Gastrocnemius medialis (tissue), 4 donors: ENCODE measurements at regions not wholly inside any gene's neighbourhood (a gene's known extent, or its start where the extent isn't known, plus 50 kb on each side); places are given as distances from the start of the nearest gene placed in this dataset.
"Not testable (repeated sequence)": the region's sequence is repeated elsewhere in the genome, so short reads cannot be mapped to it uniquely, and the experiment has no call there.

Experiments
- ATAC-seq, 2 donors: fragments of 150-250 bp; one replicate each; pipeline ENCODE4 v1.9.1; 2016
- DNase-seq, 2 donors: peaks; one replicate each; pipeline ENCODE4 v3.0.0-alpha.2; 2019
- H3K27ac ChIP-seq, 4 donors: fragments of 200-600 bp; sonication (generic); 1 replicate in 1 of 4; 2 replicates in 3 of 4; pipeline ENCODE4 v1.5.1; 2016 to 2018; ENCODE audit warnings: mild to moderate bottlenecking in 2 of 4, moderate library complexity in 1 of 4
- H3K27me3 ChIP-seq, 3 donors: fragments of 200-600 bp; sonication (generic) in 2 of 3; 1 replicate in 1 of 3; 2 replicates in 2 of 3; pipeline versions ENCODE4 v1.5.1 to v1.6.0; 2016 to 2019; ENCODE audit warnings: mild to moderate bottlenecking in 1 of 3, moderate library complexity in 1 of 3
- H3K36me3 ChIP-seq, 2 donors: fragments of 200-600 bp; sonication (generic) in 1 of 2; one replicate each; pipeline ENCODE4 v1.5.1; 2017 to 2018
- H3K4me1 ChIP-seq, 2 donors: fragments of 200-600 bp; sonication (generic) in 1 of 2; one replicate each; pipeline ENCODE4 v1.5.1; 2016 to 2017; ENCODE audit warnings: mild to moderate bottlenecking in 2 of 2
- H3K4me3 ChIP-seq, 4 donors: fragments of 200-600 bp; sonication (generic) in 3 of 4; 1 replicate in 1 of 4; 2 replicates in 3 of 4; pipeline ENCODE4 v1.5.1; 2016 to 2019; ENCODE audit warnings: mild to moderate bottlenecking in 2 of 4
- H3K9me3 ChIP-seq, 3 donors: fragments of 200-600 bp; sonication (generic) in 2 of 3; 1 replicate in 1 of 3; 2 replicates in 2 of 3; pipeline ENCODE4 v1.5.1; 2016 to 2019
- CTCF ChIP-seq, 5 experiments: fragments of 450-650 bp in 3 of 5; fragments of 200-600 bp in 2 of 5; sonication (generic) in 2 of 5; IDR thresholded peaks in 4 of 5; conservative IDR thresholded peaks in 1 of 5; 1 replicate in 4 of 5; 2 replicates in 1 of 5; pipeline ENCODE4 v1.5.1; 2016 to 2019; ENCODE audit warnings: antibody characterized with exemption in 5 of 5, mild to moderate bottlenecking in 3 of 5, moderate library complexity in 3 of 5
- POLR2A ChIP-seq, 2 donors: fragments of 450-650 bp; IDR thresholded peaks; one replicate each; pipeline ENCODE4 v1.6.1; 2017; ENCODE audit warnings: antibody characterized with exemption in 2 of 2, mild to moderate bottlenecking in 2 of 2, moderate library complexity in 2 of 2
- in situ Hi-C, 4 donors: fragments of 200-750 bp; cut with MboI; loops; one replicate each; pipeline versions ENCODE4 v1.15.0 to v1.8.0; 2017; ENCODE audit warnings: low sequenced_read_pairs in 4 of 4
- intact Hi-C: fragments of 100-400 bp; cut with DNase I; formaldehyde crosslinking; loops from one replicate; pipeline ENCODE4 v1.15.1; 2023; ENCODE audit warnings: low total_unique reads

GRCh38 chr11:39327302-39327701 is 2132.2 kb downstream of the LRRC4C start:
- Histone ChIP-seq H3K27me3 (no peaks in the 10 kb centered on the region), H3K9me3 (no peaks in the 10 kb centered on the region), H3K4me3 (no peak overlapping the region), H3K27ac (no peak overlapping the region), H3K4me1 (no peaks in the 10 kb centered on the region), H3K36me3 (no peaks in the 10 kb centered on the region)
- intact Hi-C loops = no loop called here
- ATAC-seq = no peak
- TF ChIP-seq CTCF (IDR thresholded peaks at IDR 0.05 in 4 of 5, conservative IDR thresholded peaks at IDR 0.05 in 1 of 5) (no peak), POLR2A (IDR thresholded peaks at IDR 0.05) (no peak)
- in situ Hi-C loops = no loop called here
- DNase-seq = no peak

GRCh38 chr11:39311888-39312287 is 2147.6 kb downstream of the LRRC4C start:
- intact Hi-C loops, H3K4me1 ChIP-seq, H3K27ac ChIP-seq, in situ Hi-C loops, DNase-seq, H3K9me3 ChIP-seq, H3K27me3 ChIP-seq, H3K36me3 ChIP-seq, H3K4me3 ChIP-seq, ATAC-seq: not testable (repeated sequence)

- TF ChIP-seq CTCF (IDR thresholded peaks at IDR 0.05 in 4 of 5, conservative IDR thresholded peaks at IDR 0.05 in 1 of 5) = no peak
- TF ChIP-seq POLR2A (IDR thresholded peaks at IDR 0.05) = no peak
- Histone ChIP-seq H3K36me3 (no peaks in the 10 kb centered on the region), H3K9me3 (no peaks in the 10 kb centered on the region), H3K4me1 (no peaks in the 10 kb centered on the region), H3K4me3 (no peak overlapping the region), H3K27ac (no peak overlapping the region), H3K27me3 (no peaks in the 10 kb centered on the region)
- ATAC-seq = no peak
- no peak for DNase-seq
- in situ Hi-C loops = no loop called here
- intact Hi-C loops = no loop called here
Observed at GRCh38 chr11:39304586-39304985, 2154.9 kb downstream of the LRRC4C start.

- Histone ChIP-seq H3K4me3 (no peak overlapping the region), H3K36me3 (no peaks in the 10 kb centered on the region), H3K27ac (no peak overlapping the region), H3K9me3 (no peaks in the 10 kb centered on the region), H3K4me1 (no peaks in the 10 kb centered on the region), H3K27me3 (no peaks in the 10 kb centered on the region)
- intact Hi-C loops = no loop called here
- in situ Hi-C loops = no loop called here
- ATAC-seq = no peak
- DNase-seq = no peak
- TF ChIP-seq POLR2A (IDR thresholded peaks at IDR 0.05) (no peak), CTCF (IDR thresholded peaks at IDR 0.05 in 4 of 5, conservative IDR thresholded peaks at IDR 0.05 in 1 of 5) (no peak)
Observed at GRCh38 chr11:39294648-39295047, 2164.8 kb downstream of the LRRC4C start.

- H3K4me3 ChIP-seq = no peak overlapping the region
- H3K36me3 ChIP-seq = no peaks in the 10 kb centered on the region
- H3K27me3 ChIP-seq = no peaks in the 10 kb centered on the region
- no peak overlapping the region for H3K27ac ChIP-seq
- DNase-seq (no peak), ATAC-seq (no peak)
- no peak for TF ChIP-seq POLR2A (IDR thresholded peaks at IDR 0.05)
- in situ Hi-C loops = no loop called here
- H3K9me3 ChIP-seq = no peaks in the 10 kb centered on the region
- H3K4me1 ChIP-seq = no peaks in the 10 kb centered on the region
- intact Hi-C loops = no loop called here
Observed at GRCh38 chr11:39288011-39288410, 2171.4 kb downstream of the LRRC4C start.

- Histone ChIP-seq H3K4me1 (no peaks in the 10 kb centered on the region), H3K4me3 (no peak overlapping the region), H3K27me3 (no peaks in the 10 kb centered on the region), H3K9me3 (no peaks in the 10 kb centered on the region), H3K27ac (no peak overlapping the region), H3K36me3 (no peaks in the 10 kb centered on the region)
- in situ Hi-C loops = no loop called here
- intact Hi-C loops = no loop called here
- DNase-seq = no peak
- TF ChIP-seq CTCF (IDR thresholded peaks at IDR 0.05 in 4 of 5, conservative IDR thresholded peaks at IDR 0.05 in 1 of 5) = no peak
- TF ChIP-seq POLR2A (IDR thresholded peaks at IDR 0.05) = no peak
- no peak for ATAC-seq
Observed at GRCh38 chr11:39268176-39268690, 2191.2 kb downstream of the LRRC4C start.
